GM12878 (cell line): ENCODE measurements at regions not wholly inside any gene's neighbourhood (a gene's known extent, or its start where the extent isn't known, plus 50 kb on each side); places are given as distances from the start of the nearest gene placed in this dataset.

Experiments used
- ATAC-seq: fragments of 200-7000 bp; cut with Tn5 transposase; 3 replicates; pipeline ENCODE4 v1.9.1; 2020; ENCODE audit warnings: mild to moderate bottlenecking, moderate library complexity
- BruUV-seq: library from RNA; stranded (reverse); fragments of 400-500 nt; replicated peaks from 2 replicates; lab custom pipeline; 2021; lab: Mats Ljungman, UMichigan
- CTCF ChIA-PET: fragments of 300-600 bp; sonication (Branson Sonifier 250); formaldehyde crosslinking; extraction: SDS; loops from one replicate; lab custom pipeline; 2021; ENCODE audit warnings: inconsistent platforms; lab: Yijun Ruan, JAX
- POLR2A ChIA-PET: fragments of 350-600 bp; formaldehyde crosslinking; extraction: SDS; loops from one replicate; lab custom pipeline; 2021; ENCODE audit warnings: inconsistent platforms; lab: Charles Lee
- RAD21 ChIA-PET: fragments of 300-600 bp; sonication (Branson Sonifier 250); formaldehyde crosslinking; loops from one replicate; lab custom pipeline; 2023; ENCODE audit warnings: antibody characterized with exemption; ENCODE audit not compliant: unreplicated experiment; lab: Charles Lee
- SMC1A ChIA-PET: fragments of 300-600 bp; sonication (Branson Sonifier 250); formaldehyde crosslinking; loops from one replicate; lab custom pipeline; 2023; ENCODE audit not compliant: unreplicated experiment, uncharacterized antibody; lab: Charles Lee
- DNase-seq: peaks from one replicate; pipeline ENCODE4 v3.0.0-alpha.2; 2011; ENCODE audit warnings: low read depth, low spot score
- FAIRE-seq: peaks from 3 replicates; lab custom pipeline; 2011; peaks lifted over from hg19 to GRCh38; lab: Jason Lieb, UNC
- H2AFZ ChIP-seq: 2 replicates; pipeline ENCODE4 v1.6.0; 2011; ENCODE audit warnings: low read depth, low read length, control low read depth; ENCODE audit not compliant: control insufficient read depth
- H3K27ac ChIP-seq: 2 replicates; pipeline ENCODE4 v1.5.1; 2011; ENCODE audit warnings: control low read depth; ENCODE audit not compliant: control insufficient read depth, insufficient read depth
- H3K27me3 ChIP-seq, 2 experiments: replicated peaks in 1 of 2; 2 replicates each; pipeline versions ENCODE4 v1.6.0 to v1.6.1; 2011; ENCODE audit warnings: low read length in 1 of 2; ENCODE audit not compliant: control insufficient read depth in 2 of 2, insufficient read depth in 2 of 2
- H3K36me3 ChIP-seq, 2 experiments: 2 replicates each; pipeline ENCODE4 v1.5.1; 2011; ENCODE audit warnings: low read length in 1 of 2; ENCODE audit not compliant: control insufficient read depth in 2 of 2, insufficient read depth in 2 of 2
- H3K4me1 ChIP-seq: 2 replicates; pipeline ENCODE4 v1.6.1; 2011; ENCODE audit warnings: mild to moderate bottlenecking, low read length, moderate library complexity, mixed read lengths; ENCODE audit not compliant: control insufficient read depth, insufficient read depth
- H3K4me2 ChIP-seq: 2 replicates; pipeline ENCODE4 v1.6.0; 2011; ENCODE audit warnings: control low read depth; ENCODE audit not compliant: control insufficient read depth, insufficient read depth
- H3K4me3 ChIP-seq: fragments of 200-600 bp; sonication (generic); 2 replicates; pipeline ENCODE4 v1.5.1; 2016
- H3K79me2 ChIP-seq: 2 replicates; pipeline ENCODE4 v1.6.0; 2011; ENCODE audit warnings: low read length; ENCODE audit not compliant: control insufficient read depth, insufficient read depth
- H3K9ac ChIP-seq: 2 replicates; pipeline ENCODE4 v1.8.0; 2011; ENCODE audit warnings: low read length, control low read depth, mixed read lengths; ENCODE audit not compliant: control insufficient read depth, insufficient read depth
- H3K9me3 ChIP-seq: replicated peaks from 3 replicates; pipeline ENCODE4 v1.5.1; 2011; ENCODE audit warnings: mild to moderate bottlenecking, low read length; ENCODE audit not compliant: control insufficient read depth, insufficient read depth
- H4K20me1 ChIP-seq: 2 replicates; pipeline ENCODE4 v1.6.0; 2011; ENCODE audit not compliant: control insufficient read depth, insufficient read depth
- CHD4 ChIP-seq: fragments of 200-600 bp; sonication (generic); IDR thresholded peaks from 2 replicates; pipeline ENCODE4 v1.6.1; 2016; ENCODE audit warnings: mild to moderate bottlenecking
- DPF2 ChIP-seq: fragments of 450-650 bp; IDR thresholded peaks from 2 replicates; pipeline ENCODE4 v1.6.1; 2017; ENCODE audit warnings: mild to moderate bottlenecking
- EED ChIP-seq: sonication (generic); IDR thresholded peaks from 2 replicates; pipeline ENCODE4 v1.6.1; 2016; ENCODE audit warnings: antibody characterized with exemption, low read depth
- EP300 ChIP-seq, 2 experiments: fragments of 150-350 bp in 1 of 2; IDR thresholded peaks; 2 replicates each; pipeline ENCODE4 v1.6.1; 2011 to 2012; ENCODE audit warnings: low read depth in 2 of 2, low read length in 2 of 2, borderline replicate concordance in 1 of 2, improper control_type of control experiment in 1 of 2, inconsistent platforms in 1 of 2; ENCODE audit not compliant: control insufficient read depth in 1 of 2
- HDAC6 ChIP-seq: fragments of 200-600 bp; sonication (generic); IDR thresholded peaks from one replicate; pipeline ENCODE4 v1.8.0; 2017; ENCODE audit warnings: antibody characterized with exemption; ENCODE audit not compliant: unreplicated experiment
- PAX5 ChIP-seq: IDR thresholded peaks from 2 replicates; pipeline ENCODE4 v1.6.1; 2011; ENCODE audit warnings: low read depth, low read length, borderline replicate concordance
- RAD21 ChIP-seq: IDR thresholded peaks from 2 replicates; pipeline ENCODE4 v1.6.1; 2011; ENCODE audit warnings: mild to moderate bottlenecking, low read depth, low read length, moderate library complexity; ENCODE audit not compliant: insufficient read depth
- RBBP5 ChIP-seq: fragments of 200-600 bp; sonication (generic); conservative IDR thresholded peaks from 2 replicates; pipeline ENCODE4 v1.6.1; 2016
- SMAD5 ChIP-seq: IDR thresholded peaks from 2 replicates; pipeline ENCODE4 v1.6.1; 2016; ENCODE audit warnings: antibody characterized with exemption, low read depth
- SUPT20H ChIP-seq: IDR thresholded peaks from 2 replicates; pipeline ENCODE4 v1.6.1; 2011; ENCODE audit warnings: low read depth, mild to moderate bottlenecking, low read length, moderate library complexity, borderline replicate concordance; ENCODE audit not compliant: control insufficient read depth
- TARDBP ChIP-seq: IDR thresholded peaks from 2 replicates; pipeline ENCODE4 v1.6.1; 2016; ENCODE audit warnings: borderline replicate concordance
- ZNF24 ChIP-seq: fragments of 450-650 bp; IDR thresholded peaks from 2 replicates; pipeline ENCODE4 v1.6.1; 2017; ENCODE audit warnings: antibody characterized with exemption, mild to moderate bottlenecking
- ZNF384 ChIP-seq: IDR thresholded peaks from 2 replicates; pipeline ENCODE4 v1.6.1; 2012; ENCODE audit warnings: low read depth, mild to moderate bottlenecking, low read length, improper control_type of control experiment, borderline replicate concordance
- WGBS: methylation state at CpG from one replicate; pipeline ENCODE4 v1.1.6; 2016; ENCODE audit warnings: low lambda C conversion rate; ENCODE audit not compliant: insufficient replicate concordance, insufficient coverage; ENCODE audit errors: missing lambda C conversion rate; 5-methylcytosine and 5-hydroxymethylcytosine counted together
- in situ Hi-C: fragments of 300-500 bp; cut with MboI; formaldehyde crosslinking; loops from 9 replicates; pipeline ENCODE4 v1.14.3; 2018; ENCODE audit warnings: mixed read lengths
- intact Hi-C: fragments of 100-400 bp; cut with micrococcal nuclease; formaldehyde crosslinking; loops from one replicate; pipeline ENCODE4 v1.14.2; 2022; ENCODE audit not compliant: unreplicated experiment
- TF ChIP-seq, protein P1 (sequence below): fragments of 450-650 bp; IDR thresholded peaks from 2 replicates; pipeline ENCODE4 v1.6.1; 2017; ENCODE audit warnings: mild to moderate bottlenecking, moderate library complexity
- TF ChIP-seq, protein P2 (sequence below): fragments of 450-650 bp; IDR thresholded peaks from 2 replicates; pipeline ENCODE4 v1.6.1; 2017; ENCODE audit warnings: borderline replicate concordance
- TF ChIP-seq, protein P3 (sequence below): fragments of 450-650 bp; IDR thresholded peaks from 2 replicates; pipeline ENCODE4 v1.6.1; 2017; ENCODE audit warnings: low read depth, mild to moderate bottlenecking, moderate library complexity
- TF ChIP-seq, protein P4 (sequence below): IDR thresholded peaks from 2 replicates; pipeline ENCODE4 v1.6.1; 2011; ENCODE audit warnings: borderline replicate concordance, low read depth, mild to moderate bottlenecking, moderate library complexity, mixed read lengths, low read length; ENCODE audit not compliant: insufficient read depth; ENCODE audit errors: extremely low read length

DNA sequence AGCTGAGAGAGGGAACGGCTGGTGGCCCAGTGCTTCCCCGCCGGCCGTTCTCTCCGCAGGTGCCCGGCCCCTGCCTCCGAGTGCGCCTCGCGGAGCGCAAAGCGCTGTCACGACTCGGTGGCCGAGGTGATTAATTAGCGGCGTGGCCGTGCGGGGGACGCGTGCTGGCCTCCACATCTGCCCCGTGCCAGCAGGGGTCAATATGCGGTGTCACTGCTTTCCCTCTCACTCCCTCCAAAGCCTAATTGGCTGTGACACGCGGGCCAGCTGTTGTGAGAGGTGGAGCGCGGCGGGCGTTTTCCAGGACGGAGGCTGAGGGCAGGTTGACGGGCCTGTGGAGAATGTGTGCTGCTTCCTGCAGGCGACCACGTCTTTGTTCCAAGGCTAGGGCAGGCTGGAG lies 239.0 kb downstream of the LMX1A start (continued):
- TF ChIP-seq RAD21 (no peak), SMAD5 (no peak), EED (no peak)
- TF ChIP-seq, protein P1, sequence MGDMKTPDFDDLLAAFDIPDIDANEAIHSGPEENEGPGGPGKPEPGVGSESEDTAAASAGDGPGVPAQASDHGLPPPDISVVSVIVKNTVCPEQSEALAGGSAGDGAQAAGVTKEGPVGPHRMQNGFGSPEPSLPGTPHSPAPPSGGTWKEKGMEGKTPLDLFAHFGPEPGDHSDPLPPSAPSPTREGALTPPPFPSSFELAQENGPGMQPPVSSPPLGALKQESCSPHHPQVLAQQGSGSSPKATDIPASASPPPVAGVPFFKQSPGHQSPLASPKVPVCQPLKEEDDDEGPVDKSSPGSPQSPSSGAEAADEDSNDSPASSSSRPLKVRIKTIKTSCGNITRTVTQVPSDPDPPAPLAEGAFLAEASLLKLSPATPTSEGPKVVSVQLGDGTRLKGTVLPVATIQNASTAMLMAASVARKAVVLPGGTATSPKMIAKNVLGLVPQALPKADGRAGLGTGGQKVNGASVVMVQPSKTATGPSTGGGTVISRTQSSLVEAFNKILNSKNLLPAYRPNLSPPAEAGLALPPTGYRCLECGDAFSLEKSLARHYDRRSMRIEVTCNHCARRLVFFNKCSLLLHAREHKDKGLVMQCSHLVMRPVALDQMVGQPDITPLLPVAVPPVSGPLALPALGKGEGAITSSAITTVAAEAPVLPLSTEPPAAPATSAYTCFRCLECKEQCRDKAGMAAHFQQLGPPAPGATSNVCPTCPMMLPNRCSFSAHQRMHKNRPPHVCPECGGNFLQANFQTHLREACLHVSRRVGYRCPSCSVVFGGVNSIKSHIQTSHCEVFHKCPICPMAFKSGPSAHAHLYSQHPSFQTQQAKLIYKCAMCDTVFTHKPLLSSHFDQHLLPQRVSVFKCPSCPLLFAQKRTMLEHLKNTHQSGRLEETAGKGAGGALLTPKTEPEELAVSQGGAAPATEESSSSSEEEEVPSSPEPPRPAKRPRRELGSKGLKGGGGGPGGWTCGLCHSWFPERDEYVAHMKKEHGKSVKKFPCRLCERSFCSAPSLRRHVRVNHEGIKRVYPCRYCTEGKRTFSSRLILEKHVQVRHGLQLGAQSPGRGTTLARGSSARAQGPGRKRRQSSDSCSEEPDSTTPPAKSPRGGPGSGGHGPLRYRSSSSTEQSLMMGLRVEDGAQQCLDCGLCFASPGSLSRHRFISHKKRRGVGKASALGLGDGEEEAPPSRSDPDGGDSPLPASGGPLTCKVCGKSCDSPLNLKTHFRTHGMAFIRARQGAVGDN = no peak

DNA sequence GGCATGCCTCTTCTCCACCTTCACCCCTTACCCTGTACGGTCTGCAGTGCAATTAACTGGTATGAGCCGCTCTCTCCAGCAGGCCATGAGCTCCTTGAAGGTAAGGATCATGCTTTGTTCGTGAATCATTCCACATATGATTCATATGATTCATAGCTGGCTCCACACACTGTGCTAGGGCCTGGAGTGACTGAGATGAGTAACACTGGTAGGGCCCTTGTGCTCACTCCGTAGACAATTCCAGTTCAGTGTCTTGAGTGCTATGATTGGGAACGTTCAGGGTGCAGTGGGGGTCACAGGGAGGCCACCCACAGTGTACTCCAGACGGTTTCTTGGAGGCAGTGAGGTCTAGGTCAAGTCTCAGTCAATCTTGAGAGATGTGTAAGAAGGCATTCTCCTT lies 239.8 kb downstream of the LMX1A start:
- SMC1A ChIA-PET = no interaction called here
- ATAC-seq = no peak
- RAD21 ChIA-PET = no interaction called here
- TF ChIP-seq HDAC6 (no peak), DPF2 (no peak), ZNF384 (no peak), PAX5 (no peak), RBBP5 (no peak), CHD4 (no peak), TARDBP (no peak), ZNF24 (no peak), SUPT20H (no peak), EP300 (IDR thresholded peaks at IDR 0.05; ENCODE audit: borderline replicate concordance in 1 of 2, control insufficient read depth in 1 of 2, low read depth in 2 of 2, low read length in 2 of 2) (no peak)
- TF ChIP-seq, protein P2, sequence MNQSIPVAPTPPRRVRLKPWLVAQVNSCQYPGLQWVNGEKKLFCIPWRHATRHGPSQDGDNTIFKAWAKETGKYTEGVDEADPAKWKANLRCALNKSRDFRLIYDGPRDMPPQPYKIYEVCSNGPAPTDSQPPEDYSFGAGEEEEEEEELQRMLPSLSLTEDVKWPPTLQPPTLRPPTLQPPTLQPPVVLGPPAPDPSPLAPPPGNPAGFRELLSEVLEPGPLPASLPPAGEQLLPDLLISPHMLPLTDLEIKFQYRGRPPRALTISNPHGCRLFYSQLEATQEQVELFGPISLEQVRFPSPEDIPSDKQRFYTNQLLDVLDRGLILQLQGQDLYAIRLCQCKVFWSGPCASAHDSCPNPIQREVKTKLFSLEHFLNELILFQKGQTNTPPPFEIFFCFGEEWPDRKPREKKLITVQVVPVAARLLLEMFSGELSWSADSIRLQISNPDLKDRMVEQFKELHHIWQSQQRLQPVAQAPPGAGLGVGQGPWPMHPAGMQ = no peak
- TF ChIP-seq, protein P3, sequence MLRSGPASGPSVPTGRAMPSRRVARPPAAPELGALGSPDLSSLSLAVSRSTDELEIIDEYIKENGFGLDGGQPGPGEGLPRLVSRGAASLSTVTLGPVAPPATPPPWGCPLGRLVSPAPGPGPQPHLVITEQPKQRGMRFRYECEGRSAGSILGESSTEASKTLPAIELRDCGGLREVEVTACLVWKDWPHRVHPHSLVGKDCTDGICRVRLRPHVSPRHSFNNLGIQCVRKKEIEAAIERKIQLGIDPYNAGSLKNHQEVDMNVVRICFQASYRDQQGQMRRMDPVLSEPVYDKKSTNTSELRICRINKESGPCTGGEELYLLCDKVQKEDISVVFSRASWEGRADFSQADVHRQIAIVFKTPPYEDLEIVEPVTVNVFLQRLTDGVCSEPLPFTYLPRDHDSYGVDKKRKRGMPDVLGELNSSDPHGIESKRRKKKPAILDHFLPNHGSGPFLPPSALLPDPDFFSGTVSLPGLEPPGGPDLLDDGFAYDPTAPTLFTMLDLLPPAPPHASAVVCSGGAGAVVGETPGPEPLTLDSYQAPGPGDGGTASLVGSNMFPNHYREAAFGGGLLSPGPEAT = no peak
- TF ChIP-seq, protein P4, sequence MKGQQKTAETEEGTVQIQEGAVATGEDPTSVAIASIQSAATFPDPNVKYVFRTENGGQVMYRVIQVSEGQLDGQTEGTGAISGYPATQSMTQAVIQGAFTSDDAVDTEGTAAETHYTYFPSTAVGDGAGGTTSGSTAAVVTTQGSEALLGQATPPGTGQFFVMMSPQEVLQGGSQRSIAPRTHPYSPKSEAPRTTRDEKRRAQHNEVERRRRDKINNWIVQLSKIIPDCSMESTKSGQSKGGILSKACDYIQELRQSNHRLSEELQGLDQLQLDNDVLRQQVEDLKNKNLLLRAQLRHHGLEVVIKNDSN = no peak

More for the DNA sequence above, 239.8 kb downstream of the LMX1A start:
- Histone ChIP-seq H3K4me1 (no peaks in the 10 kb centered on the region), H3K36me3 (no peaks in the 10 kb centered on the region), H3K9ac (no peak overlapping the region), H2AFZ (no peak overlapping the region), H3K9me3 (no peaks in the 10 kb centered on the region), H3K27me3 (peaks cover 3 to 6% of the 10 kb centered on the region in 2 experiments; a peak in 2 of 4 replicates), H4K20me1 (no peaks in the 10 kb centered on the region), H3K4me2 (no peak overlapping the region), H3K4me3 (no peak overlapping the region), H3K27ac (no peak overlapping the region), H3K79me2 (no peaks in the 10 kb centered on the region)
- in situ Hi-C loops (no loop called here), intact Hi-C loops (no loop called here)
- WGBS = 0% methylated on average over 6 of the region's 6 CpGs
- no TSS peak for BruUV-seq
- no peak for FAIRE-seq
- ChIA-PET CTCF (interaction anchor here (0.6 to 1.2 kb wide), 3 partner anchors 9 to 328 kb away, joined by 3 read pairs; no protein-coding TSS in a partner anchor), POLR2A (no interaction called here)
- no peak for DNase-seq
